SKM-1 treated with dmso at 0.1 percent for 144 hours (cell line): ENCODE measurements at regions not wholly inside any gene's neighbourhood (a gene's known extent, or its start where the extent isn't known, plus 50 kb on each side); places are given as distances from the start of the nearest gene placed in this dataset.

Source experiments
- DNase-seq: peaks from one replicate; lab custom pipeline; 2025; ENCODE audit not compliant: unreplicated experiment; lab: John Stamatoyannopoulos, UW

DNA sequence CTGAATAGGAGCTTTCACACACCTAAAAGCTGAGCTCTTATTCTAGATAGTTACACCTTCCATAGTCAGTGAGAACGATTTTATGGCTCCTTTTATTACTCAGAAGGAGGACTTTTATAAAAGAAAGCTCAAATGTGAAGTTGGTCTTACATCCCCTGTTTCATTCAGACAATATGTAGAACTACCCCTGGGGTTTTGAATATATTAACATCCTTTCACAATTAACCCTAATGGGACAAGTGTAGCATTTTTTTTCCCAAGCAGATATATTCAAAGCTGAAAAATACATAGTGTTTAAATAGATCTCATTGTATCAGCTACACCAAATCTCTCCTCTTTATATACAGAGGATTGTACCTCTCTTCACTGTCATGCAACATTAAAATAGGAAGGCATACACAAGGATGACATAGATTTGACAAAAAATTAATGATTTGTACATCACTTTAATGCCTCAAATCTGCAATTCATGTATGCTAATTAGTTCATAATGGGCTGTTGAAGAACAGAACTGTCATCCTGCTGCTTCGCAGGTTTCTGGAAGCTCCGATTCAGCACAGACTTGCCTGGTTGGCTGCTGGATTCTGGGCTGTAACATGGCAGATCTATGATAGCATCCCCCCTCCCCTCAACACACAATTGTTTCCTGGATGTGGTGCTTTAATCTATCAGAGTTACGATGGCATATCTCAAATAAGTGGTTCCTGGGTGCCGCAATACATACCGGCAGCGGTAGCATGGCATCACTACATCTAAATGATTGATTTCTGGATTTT lies 129.7 kb upstream of the PARD3B start:
- no peak for DNase-seq

DNA sequence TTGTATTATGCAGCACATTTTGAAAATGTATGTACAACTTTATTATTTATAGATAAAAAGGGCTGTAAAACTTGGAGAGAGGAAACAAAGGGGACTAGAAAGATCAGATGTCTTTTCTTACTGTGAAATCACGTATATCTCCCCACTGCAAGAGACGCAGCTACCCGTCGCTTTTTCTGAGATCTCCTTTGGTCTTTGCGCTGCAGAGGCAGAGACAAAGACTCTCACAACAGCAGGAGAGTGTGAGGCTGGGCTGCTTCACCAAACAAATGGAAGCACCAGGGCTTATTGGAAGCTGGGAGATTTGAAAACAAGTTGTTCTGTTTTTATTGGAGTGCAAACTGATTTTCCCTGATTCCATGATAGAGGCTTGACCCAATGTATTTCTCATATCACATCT lies 129.0 kb upstream of the PARD3B start:
- no peak for DNase-seq

DNA sequence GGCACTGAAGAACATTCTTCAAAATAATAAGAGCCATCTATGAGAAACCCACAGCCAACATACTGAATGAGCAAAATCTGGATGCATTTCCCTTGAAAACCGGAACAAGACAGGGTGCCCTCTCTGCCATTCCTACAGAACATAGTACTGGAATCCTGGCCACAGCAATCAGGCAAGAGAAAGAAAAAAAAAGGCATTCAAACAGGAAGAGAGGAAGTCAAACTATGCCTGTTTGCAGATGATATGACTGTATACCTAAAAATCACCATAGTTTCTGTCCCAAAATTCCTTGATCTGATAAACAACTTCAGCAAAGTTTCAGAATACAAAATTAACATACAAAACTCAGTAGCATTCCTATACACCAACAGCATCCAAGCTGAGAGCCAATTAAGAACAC lies 119.5 kb upstream of the PARD3B start:
- DNase-seq: no peak

DNA sequence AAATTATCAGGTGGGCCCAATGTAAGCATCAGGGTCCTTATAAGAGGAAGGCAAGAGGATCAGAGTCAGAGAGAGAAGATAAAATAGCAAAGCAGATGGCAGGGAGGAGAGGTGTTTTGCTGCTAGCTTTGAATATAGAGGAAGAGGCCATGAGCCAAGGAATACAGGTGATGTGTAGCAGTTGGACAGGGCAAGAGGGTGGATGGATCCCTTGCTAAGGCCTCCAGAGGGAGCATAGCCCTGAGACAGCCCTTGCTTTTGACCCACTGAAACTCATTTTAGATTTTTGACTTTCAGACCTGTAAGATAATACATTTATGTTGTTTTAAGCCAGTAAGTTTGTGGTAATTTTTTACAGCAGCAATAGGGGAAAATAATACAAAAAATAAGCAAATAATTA lies 116.6 kb upstream of the PARD3B start:
- DNase-seq: no peak

DNA sequence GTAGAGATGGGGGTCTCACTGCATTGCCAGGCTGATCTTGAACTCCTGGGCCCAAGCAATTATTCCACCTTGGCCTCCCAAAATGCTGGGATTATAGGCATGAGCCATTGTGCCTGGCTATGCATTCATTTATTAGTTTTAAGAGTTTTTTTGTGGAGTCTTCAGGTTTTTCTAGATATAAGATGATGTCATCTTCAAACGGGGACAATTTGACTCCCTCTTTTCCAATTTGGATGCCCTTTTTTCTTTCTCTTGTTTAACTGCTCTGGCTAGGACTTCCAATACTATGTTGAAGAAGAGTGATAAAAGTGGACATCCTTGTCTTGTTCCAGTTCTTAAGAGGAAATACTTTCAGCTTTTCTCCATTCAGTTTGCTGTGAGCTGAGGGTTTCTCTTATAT lies 113.7 kb upstream of the PARD3B start:
- DNase-seq: no peak

DNA sequence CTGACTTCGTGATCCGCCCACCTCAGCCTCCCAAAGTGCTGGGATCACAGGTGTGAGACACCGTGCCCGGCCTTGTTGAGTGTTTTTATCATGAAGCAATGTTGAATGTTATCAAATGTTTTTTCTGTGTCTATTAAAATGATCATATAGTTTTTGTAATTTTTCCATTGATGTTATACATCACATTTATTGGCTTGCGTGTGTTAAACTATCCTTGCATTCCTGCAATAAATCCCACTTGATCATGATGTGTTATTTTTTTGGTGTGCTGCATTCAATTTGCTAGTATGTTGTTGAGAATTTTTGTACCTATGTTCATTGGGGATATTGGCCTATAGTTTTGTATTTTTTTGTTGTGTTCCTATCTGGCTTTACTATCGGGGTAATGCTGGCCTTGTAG lies 113.1 kb upstream of the PARD3B start:
- no peak for DNase-seq

DNA sequence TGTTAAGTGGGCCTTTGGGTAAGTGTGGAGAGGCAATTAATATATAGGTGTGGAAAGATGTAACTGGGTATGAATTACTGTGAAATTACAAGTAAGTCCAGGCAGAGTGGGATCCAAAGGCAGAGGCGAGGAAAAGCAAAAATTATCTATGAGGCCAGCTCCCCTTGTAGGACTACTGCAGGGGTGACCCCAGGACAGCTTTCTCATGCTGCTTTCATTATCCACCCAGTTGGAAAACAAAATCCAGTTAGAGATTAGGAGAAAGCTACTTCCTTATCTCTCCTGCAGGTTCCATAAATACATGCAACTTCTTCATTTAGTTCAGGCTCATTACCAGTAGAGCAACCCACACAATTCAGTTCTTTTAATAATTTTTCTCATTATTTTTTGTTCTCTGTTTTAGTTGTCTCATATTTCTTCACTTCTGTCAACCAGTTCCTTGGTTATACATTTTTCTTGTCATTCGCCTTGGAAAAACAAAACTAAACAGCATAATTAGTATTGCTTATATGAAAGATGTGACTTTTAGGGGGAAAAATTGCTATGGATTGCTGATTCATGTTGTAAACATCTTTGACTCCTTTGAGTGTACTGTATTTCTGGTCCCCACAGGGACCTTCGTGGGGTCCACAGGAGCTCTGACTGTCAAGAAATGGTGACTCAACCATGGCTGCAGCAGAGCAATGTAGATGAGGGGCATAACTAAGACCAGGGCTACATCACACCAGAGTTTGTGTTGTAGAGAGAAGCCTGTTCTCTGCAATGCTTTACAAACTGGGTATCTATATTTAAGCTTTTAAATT lies 110.4 kb upstream of the PARD3B start:
- DNase-seq: no peak

DNA sequence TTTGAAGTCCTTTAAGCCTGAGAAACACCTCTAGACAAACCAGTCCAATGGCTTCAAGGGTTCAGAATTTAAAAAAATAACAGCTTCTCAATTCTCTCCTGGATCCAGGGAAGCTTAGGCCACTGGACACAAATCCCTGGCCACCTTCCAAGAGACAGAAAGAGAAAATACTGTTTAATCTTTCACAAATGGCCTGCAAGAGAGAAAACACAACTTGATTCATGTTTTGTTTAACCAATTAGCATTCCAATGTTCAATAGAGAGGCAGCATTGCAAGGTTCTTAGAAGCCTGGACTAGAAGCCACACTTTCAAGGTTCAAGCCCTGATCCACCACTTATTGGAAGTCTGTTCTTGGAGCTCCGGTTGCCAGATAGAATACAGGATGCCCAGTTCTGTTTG lies 109.0 kb upstream of the PARD3B start:
- no peak for DNase-seq

DNA sequence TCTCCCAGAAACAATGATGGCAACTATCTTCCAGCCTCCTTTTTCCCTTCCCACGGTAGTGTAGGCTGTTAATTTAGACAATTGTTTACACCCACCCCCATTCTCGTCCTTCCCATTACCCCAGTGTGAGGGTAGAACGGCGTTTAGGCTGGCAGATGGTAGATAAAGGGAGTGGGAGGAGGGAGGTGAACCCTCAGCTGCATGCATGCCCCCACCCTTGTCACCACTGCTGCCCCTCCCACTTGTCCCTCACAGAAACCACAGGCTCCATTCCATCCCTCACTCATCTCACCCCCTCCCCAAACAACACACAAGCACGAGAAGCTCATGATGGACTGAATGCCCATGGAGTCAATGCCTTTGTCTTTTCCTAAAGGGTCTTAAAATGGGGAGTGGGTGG lies 107.9 kb upstream of the PARD3B start:
- no peak for DNase-seq

DNA sequence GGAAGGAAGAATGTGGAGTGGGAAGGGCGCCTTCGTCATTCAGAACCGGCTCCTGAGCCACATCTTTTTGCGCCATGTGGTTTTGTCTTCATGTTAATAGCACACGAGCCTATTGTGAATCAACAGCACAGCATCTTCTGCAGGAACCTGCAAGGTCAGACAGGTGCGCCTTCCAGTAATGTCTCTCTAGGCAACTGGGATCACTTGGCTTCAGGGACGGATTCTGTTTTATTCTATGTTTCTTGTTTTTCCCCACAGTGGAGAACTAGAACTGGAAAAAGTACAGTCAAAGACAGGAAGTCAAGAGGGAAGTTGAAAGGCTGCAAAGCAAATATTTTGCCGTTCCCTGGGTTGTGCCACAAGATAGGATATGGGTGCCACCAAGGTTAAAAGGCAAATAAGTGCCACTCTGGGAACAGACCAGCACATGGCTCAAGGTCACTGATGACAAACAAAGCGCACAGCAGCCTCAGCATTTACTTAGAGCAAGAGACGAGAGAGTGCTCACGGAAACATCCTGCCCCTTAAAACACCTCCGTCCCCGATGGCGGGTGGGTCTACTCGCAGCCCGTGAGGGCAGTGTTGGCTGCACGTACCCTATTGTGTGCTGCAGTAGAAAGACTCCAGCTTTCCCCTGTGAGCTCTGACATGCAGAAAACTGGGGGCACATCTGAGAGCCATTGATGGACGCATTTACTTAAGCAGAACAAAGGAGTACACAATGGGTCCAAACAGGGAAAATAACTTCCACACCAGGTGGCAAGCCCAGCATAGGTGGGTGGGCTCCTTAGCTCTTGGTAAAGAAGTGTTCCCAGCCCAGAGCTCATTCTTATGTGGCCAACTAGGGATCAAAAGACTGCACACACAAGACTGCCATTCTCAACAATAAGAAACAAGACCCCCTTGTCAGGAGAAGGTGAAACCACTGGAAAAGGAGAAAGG lies 107.2 kb upstream of the PARD3B start:
- DNase-seq: no peak

DNA sequence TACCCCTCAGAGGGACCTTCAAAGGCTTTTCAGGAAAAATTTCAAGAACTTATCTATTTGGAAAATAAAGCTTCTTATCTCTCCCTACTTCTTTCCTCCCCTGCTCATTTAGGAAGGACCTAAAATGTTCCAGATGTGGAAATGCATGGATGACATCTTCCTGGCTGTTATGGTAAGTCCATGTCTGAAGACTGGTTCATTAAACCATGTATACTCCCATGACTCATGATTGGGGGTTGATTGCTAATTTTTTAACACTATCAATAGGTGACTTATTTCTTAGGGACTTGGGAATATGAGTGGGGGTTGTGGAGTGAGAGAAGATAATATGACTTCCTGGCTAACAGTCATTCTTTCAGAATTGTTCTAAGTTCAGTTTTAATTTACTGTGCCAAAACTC lies 104.0 kb upstream of the PARD3B start:
- no peak for DNase-seq

DNA sequence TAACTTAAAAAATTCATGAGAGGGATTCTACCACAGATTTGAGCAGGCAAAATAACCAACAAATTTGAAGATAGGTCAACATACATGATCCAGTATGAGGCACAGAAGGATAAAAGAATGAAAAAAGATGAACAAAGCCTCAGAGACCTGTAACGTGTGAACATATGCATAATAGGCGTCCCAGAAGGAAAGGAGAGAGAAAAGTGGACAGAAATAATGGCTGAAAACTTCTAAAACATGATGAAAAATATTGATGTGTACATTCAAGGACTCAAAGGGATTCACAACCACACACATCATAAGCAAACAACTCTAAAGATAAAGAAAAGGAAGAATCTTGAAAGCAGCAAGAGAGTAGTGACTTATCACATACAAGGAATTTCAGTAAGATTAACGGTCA lies 100.1 kb upstream of the PARD3B start:
- DNase-seq: no peak

DNA sequence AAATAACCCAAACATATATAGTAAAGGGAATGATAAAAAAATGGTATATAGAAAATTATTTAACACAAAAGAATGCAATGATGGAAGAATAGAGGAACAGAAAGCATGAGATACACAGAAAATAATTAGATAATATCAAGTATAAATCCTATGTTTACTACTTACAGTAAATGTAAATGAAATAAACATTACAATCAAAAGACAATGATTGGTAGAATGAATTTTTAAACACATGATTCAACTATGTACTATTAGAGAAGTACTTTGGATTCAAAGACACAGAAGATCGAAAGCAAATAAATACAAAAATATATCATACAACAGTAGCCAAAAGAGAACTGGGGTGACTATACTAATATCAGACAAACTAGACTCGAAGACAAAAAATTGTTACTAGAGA lies 97.6 kb upstream of the PARD3B start:
- DNase-seq: no peak

DNA sequence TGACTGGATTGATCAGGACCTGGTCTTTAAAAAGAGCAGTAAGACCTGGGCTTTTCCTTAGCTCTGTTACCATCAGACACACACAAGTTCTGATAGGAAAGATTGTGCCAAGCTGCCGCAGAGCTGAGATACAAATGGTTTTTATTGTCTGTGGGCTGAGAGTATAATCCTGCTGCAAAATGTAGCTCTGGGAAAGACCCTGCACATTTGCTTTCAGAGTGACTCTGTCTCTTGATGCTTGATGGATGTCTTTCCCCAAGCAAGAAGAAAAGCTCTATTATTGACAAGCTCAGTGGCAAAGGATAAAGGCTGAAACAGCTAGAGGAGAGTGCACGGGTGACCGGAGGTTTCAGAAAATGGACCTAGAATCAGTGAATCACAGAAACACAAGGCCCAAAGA lies 95.3 kb upstream of the PARD3B start:
- DNase-seq: no peak

DNA sequence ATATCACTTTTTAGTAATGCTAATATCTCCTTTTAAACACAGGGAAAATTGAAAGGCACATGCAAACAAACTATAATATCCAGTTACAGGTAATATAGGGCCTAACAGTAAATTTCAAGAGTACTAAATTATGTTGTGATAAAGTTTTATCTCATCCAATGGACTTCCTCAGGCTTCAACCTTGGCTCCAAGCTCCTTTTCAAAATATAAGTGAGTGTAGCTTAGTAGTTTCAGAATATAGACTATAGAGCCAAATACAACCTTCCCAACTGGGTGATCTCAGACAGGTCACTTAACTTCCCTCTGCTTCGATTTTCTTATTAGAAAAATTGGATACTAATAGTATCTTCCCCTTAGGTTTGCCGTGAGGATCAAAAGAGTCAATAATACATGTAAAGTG lies 93.5 kb upstream of the PARD3B start:
- no peak for DNase-seq

DNA sequence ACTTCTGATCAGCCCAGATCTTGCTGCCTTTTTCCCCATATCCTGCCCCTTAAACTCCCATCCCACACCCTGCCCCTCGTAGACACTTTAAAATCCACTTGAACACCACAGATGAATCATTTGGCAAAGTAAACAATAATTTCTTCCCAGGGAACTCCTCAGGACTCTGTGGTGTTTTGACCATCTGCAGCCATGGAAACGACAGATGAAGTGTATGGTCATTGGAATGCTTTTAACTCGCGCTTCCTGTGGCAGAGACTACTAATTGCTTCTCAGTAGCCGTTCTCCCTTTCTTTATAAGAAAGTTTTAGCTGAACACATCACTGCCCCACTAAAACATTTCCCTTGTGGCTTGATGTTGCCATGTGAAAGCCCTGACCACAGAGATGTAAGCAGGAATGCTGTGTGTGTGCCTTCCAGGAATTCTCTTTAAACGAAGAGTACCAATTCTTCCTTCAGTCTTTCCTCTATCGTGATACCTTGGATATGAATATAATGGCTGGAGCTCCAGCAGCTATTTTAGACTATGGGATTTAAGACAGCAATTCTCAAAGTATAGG lies 92.7 kb upstream of the PARD3B start:
- no peak for DNase-seq

DNA sequence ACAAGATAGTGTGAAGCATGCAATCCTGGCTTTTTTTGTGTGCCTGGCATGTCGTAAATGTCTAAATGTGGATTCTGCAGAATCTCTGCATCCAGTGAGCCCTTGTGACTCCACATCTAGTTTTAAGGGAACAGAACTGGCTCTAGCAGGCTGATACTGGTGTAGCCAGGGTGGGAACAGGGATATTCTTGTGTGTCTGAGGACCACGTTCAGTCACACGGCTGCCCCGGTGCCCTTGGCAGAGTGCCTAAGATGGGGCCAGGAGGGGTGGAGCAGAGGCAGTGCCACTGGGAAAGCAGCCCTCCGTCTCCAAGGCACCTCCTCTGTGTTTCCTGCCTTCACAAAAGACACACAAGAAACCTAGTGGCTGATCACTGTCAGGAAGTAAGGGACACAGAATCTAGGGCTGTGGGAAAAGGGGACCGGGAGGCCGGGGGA lies 91.5 kb upstream of the PARD3B start:
- no peak for DNase-seq

DNA sequence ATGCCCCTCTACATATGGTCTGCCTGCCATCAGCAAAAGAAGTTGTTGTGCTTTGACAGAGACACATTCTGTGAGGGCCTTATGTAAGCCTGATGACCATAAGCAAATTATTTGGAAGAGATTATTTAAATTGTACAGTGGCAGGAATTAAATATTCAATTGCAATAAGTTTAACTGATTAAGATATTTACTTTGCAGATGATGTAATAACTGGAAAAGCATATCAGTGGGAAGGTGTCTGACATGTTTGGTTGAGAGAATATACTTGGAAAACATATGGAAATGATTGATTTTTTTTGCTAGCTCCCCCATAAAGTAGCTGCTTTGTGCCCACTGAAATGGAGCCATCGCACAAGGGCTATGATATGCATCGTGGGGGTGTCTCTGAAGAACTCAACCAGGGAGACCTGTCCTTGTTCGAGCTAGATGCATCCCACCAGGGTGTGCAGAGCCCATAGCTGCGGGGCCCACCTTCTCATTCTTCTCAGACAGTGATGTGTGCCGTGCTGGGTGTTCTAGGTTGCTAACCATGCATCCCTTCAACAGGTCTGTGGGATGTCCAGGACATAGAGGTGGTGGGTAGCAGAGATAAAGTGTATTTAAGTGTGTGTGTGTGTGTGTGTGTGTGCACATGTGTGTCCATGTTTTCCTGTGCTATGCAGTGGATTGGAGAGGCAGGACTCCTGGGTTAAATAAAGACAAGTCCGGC lies 90.4 kb upstream of the PARD3B start:
- no peak for DNase-seq

DNA sequence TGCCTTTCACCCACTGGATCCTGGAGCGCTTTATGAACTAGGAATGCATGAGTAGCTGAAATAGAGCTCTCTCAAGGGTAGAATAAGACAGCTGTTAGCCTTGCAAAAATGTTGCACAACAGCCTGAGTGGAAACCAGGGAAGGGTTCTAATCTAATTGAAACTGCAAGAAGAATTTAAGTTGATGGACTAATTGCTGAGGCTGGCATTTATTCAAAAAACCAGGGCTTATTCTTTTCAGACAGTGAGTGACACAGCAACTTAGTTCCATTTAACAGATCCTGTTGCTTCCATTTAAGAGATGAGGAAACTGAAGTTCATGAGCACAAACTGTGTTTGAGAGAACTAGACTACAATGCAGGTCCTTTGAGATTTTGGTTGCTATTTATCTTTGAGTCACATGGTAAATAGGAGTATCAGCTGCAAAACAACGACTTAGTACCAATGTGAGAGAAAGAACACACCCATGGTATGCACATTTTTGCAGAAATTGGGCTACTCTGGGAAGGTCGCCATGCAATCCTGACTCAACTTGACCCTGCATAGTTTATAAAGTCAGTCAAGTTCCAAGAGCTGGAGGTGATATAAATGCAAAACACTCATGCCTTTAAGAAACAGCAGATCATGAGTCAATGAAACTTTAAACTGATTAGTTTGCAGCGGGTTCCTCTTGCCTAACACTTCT lies 76.4 kb upstream of the PARD3B start:
- DNase-seq: no peak

DNA sequence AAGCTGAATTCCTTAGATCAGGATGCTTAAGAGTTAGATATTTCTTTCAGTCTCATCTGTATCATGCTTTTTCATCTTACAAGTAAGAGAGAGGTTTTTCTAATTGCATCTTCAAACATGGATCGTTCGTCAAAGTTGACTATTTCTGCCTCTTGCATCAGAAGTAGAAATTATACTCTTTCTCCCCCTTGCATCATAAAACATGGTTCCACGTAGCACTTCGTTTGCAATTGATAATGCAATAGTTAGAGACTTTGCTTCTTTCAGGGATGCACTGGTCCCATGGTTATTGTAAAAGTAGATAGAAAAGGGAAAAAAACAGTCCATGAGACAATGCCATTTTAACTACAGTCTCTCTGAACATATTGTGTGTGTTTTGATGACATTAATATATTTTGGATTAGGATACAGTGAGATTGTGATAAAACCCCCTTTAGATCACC lies 75.1 kb upstream of the PARD3B start:
- DNase-seq: no peak
